Endothelial cell of umbilical vein (primary cell): ENCODE measurements at regions not wholly inside any gene's neighbourhood (a gene's known extent, or its start where the extent isn't known, plus 50 kb on each side); places are given as distances from the start of the nearest gene placed in this dataset. TPM values are rescaled to one million over a fixed set of nuclear protein-coding genes. Genes with fewer than 3 reads are reported as not detected.

Experiments used
- BruUV-seq: library from RNA; stranded (reverse); fragments of 400-500 nt; replicated peaks from 2 replicates; lab custom pipeline; 2021; lab: Mats Ljungman, UMichigan
- CTCF ChIA-PET: fragments of 300-600, 350-600 bp; sonication (Branson Sonifier 250); formaldehyde crosslinking; loops from one replicate; lab custom pipeline; 2021; ENCODE audit warnings: antibody characterized with exemption, inconsistent platforms; lab: Charles Lee
- POLR2A ChIA-PET: fragments of 300-600, 350-600 bp; sonication (Branson Sonifier 250); formaldehyde crosslinking; loops from one replicate; lab custom pipeline; 2021; ENCODE audit warnings: antibody characterized with exemption, inconsistent platforms; lab: Charles Lee
- DNase-seq: peaks from one replicate; pipeline ENCODE4 v3.0.0-alpha.2; 2011; ENCODE audit warnings: low read depth, low spot score
- FAIRE-seq: peaks from 2 replicates; lab custom pipeline; 2011; peaks lifted over from hg19 to GRCh38; lab: Jason Lieb, UNC
- H2AFZ ChIP-seq: 2 replicates; pipeline ENCODE4 v1.6.0; 2012; ENCODE audit warnings: low read depth, low read length, control low read depth, inconsistent platforms
- H3K27ac ChIP-seq: 2 replicates; pipeline ENCODE4 v1.5.1; 2011; ENCODE audit warnings: low read depth, mild to moderate bottlenecking, control low read depth, low read length, moderate library complexity; ENCODE audit not compliant: insufficient read depth
- H3K27me3 ChIP-seq, 2 experiments: 2 replicates each; pipeline versions ENCODE4 v1.6.0 to v1.6.1; 2011; ENCODE audit warnings: low read length in 2 of 2, mixed read lengths in 1 of 2; ENCODE audit not compliant: control insufficient read depth in 2 of 2, insufficient read depth in 2 of 2
- H3K36me3 ChIP-seq, 2 experiments: 2 replicates in 1 of 2; 3 replicates in 1 of 2; pipeline ENCODE4 v1.5.1; 2011; ENCODE audit warnings: low read length in 2 of 2, mild to moderate bottlenecking in 1 of 2, moderate library complexity in 1 of 2; ENCODE audit not compliant: control insufficient read depth in 2 of 2, insufficient read depth in 2 of 2; ENCODE audit errors: extremely low read depth in 1 of 2
- H3K4me1 ChIP-seq: 3 replicates; pipeline ENCODE4 v1.5.1; 2011; ENCODE audit warnings: mild to moderate bottlenecking, low read length; ENCODE audit not compliant: control insufficient read depth, insufficient read depth; ENCODE audit errors: extremely low read depth
- H3K4me2 ChIP-seq: 2 replicates; pipeline ENCODE4 v1.6.1; 2011; ENCODE audit warnings: low read length, control low read depth, mixed read lengths; ENCODE audit not compliant: insufficient read depth
- H3K4me3 ChIP-seq, 3 experiments: fragments of 200-600 bp in 1 of 3; sonication (generic), shearing (Covaris generic) in 1 of 3; replicated peaks in 1 of 3; 2 replicates each; pipeline ENCODE4 v1.5.1; 2011 to 2016; ENCODE audit warnings: control low read depth in 3 of 3, low read length in 3 of 3, mild to moderate bottlenecking in 2 of 3, inconsistent platforms in 1 of 3, low read depth in 1 of 3, moderate library complexity in 1 of 3; ENCODE audit not compliant: insufficient read depth in 1 of 3
- H3K79me2 ChIP-seq: 2 replicates; pipeline ENCODE4 v1.6.0; 2012; ENCODE audit warnings: low read length, inconsistent platforms; ENCODE audit not compliant: control insufficient read depth, insufficient read depth
- H3K9ac ChIP-seq: replicated peaks from 2 replicates; pipeline ENCODE3; 2011; ENCODE audit warnings: low read length, control low read depth; ENCODE audit not compliant: insufficient read depth; ENCODE audit errors: extremely low read depth
- H3K9me1 ChIP-seq: replicated peaks from 3 replicates; pipeline ENCODE4 v1.6.0; 2011; ENCODE audit warnings: mild to moderate bottlenecking, low read length; ENCODE audit not compliant: control insufficient read depth, insufficient read depth; ENCODE audit errors: extremely low read depth
- H3K9me3 ChIP-seq: replicated peaks from 2 replicates; pipeline ENCODE4 v1.5.1; 2012; ENCODE audit warnings: low read length, inconsistent platforms; ENCODE audit not compliant: control insufficient read depth, insufficient read depth
- H4K20me1 ChIP-seq: replicated peaks from 2 replicates; pipeline ENCODE3; 2011; ENCODE audit warnings: mild to moderate bottlenecking, low read length; ENCODE audit not compliant: control insufficient read depth, insufficient read depth; ENCODE audit errors: extremely low read depth
- EZH2 ChIP-seq: IDR thresholded peaks from 2 replicates; pipeline ENCODE4 v1.6.1; 2012; ENCODE audit warnings: borderline replicate concordance, low read depth, mild to moderate bottlenecking, moderate library complexity, low read length, inconsistent platforms; ENCODE audit not compliant: severe bottlenecking
- FOS ChIP-seq: IDR thresholded peaks from 2 replicates; pipeline ENCODE4 v1.6.1; 2011; ENCODE audit warnings: mild to moderate bottlenecking, low read length, moderate library complexity, borderline replicate concordance; ENCODE audit not compliant: insufficient read depth
- GATA2 ChIP-seq: IDR thresholded peaks from 2 replicates; pipeline ENCODE4 v1.7.0; 2011; ENCODE audit warnings: low read depth, mild to moderate bottlenecking, moderate library complexity, mixed read lengths, low read length; ENCODE audit not compliant: insufficient read length, insufficient read depth
- JUN ChIP-seq: IDR thresholded peaks from 2 replicates; pipeline ENCODE4 v1.6.1; 2011; ENCODE audit warnings: borderline replicate concordance, low read depth; ENCODE audit not compliant: insufficient read length, insufficient read depth
- MYC ChIP-seq: IDR thresholded peaks from one replicate; pipeline ENCODE4 v1.6.1; 2011; ENCODE audit warnings: mild to moderate bottlenecking, low read depth, low read length
- POLR2A ChIP-seq: IDR thresholded peaks from 2 replicates; pipeline ENCODE4 v1.6.1; 2012; ENCODE audit warnings: low read depth, mild to moderate bottlenecking, control low read depth, low read length
- POLR2AphosphoS5 ChIP-seq: IDR thresholded peaks from 2 replicates; pipeline ENCODE4 v1.6.1; 2012; ENCODE audit warnings: low read depth, mild to moderate bottlenecking, control low read depth, low read length, moderate library complexity; ENCODE audit not compliant: insufficient read depth
- dilution Hi-C: fragments of 300-500 bp; cut with MboI; formaldehyde crosslinking; loops from one replicate; pipeline ENCODE4 v1.15.0; 2019; ENCODE audit warnings: low sequenced_read_pairs; ENCODE audit not compliant: extremely low pct_ligation_motif_present
- intact Hi-C: fragments of 100-400 bp; cut with micrococcal nuclease; formaldehyde crosslinking; loops from one replicate; pipeline ENCODE4 v1.10.0; 2022
- small RNA-seq: library from RNA; depleted of rRNA; stranded (forward); fragments of <200 nt; gene quantifications from one replicate; pipeline ENCODE3, GENCODE V24; 2012; ENCODE audit warnings: low replicate concordance, low read depth; ENCODE audit not compliant: insufficient read depth, insufficient read length
- TF ChIP-seq, protein P1 (sequence below), 2 donors: IDR thresholded peaks; 1 replicate in 1 of 2; 2 replicates in 1 of 2; pipeline ENCODE4 v1.5.1; 2011; ENCODE audit warnings: low read length in 2 of 2, mild to moderate bottlenecking in 2 of 2, moderate library complexity in 2 of 2, control low read depth in 1 of 2, inconsistent platforms in 1 of 2, low read depth in 1 of 2; ENCODE audit not compliant: insufficient read depth in 1 of 2; ENCODE audit errors: extremely low read depth in 1 of 2
- TF ChIP-seq, protein P2 (sequence below): IDR thresholded peaks from 2 replicates; pipeline ENCODE4 v1.6.1; 2011; ENCODE audit not compliant: insufficient read depth, insufficient read length

DNA sequence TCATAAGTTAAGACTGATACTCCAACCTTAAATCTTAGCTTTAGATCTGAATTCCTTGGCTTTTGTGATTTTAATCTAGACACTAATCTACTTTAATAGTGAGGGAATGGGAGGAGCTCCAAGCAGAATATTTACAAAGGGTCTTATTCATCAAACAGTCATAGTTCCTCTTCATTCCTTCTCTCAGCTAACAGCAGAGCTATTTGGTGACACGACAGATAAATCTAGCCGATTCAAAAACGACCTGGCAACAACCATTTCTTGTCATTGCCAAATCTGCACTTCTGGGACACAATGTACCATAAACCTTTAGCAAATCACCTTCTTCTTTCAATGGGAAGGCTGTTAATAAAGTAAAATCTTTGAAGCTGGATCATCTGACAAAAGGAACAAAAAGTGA lies 52.8 kb upstream of the FOXD3 start:
- dilution Hi-C loops = no loop called here
- H3K36me3 ChIP-seq = no peaks in the 10 kb centered on the region
- H3K9me1 ChIP-seq = no peaks in the 10 kb centered on the region
- H3K79me2 ChIP-seq = no peaks in the 10 kb centered on the region
- H3K4me1 ChIP-seq = no peaks in the 10 kb centered on the region
- no TSS peak for BruUV-seq
- H3K9me3 ChIP-seq = no peaks in the 10 kb centered on the region
- H3K27me3 ChIP-seq = no peaks in the 10 kb centered on the region
- TF ChIP-seq GATA2 (no peak), EZH2 (no peak), POLR2A (no peak), POLR2AphosphoS5 (no peak), FOS (no peak), MYC (no peak), JUN (no peak)
- TF ChIP-seq, protein P1, sequence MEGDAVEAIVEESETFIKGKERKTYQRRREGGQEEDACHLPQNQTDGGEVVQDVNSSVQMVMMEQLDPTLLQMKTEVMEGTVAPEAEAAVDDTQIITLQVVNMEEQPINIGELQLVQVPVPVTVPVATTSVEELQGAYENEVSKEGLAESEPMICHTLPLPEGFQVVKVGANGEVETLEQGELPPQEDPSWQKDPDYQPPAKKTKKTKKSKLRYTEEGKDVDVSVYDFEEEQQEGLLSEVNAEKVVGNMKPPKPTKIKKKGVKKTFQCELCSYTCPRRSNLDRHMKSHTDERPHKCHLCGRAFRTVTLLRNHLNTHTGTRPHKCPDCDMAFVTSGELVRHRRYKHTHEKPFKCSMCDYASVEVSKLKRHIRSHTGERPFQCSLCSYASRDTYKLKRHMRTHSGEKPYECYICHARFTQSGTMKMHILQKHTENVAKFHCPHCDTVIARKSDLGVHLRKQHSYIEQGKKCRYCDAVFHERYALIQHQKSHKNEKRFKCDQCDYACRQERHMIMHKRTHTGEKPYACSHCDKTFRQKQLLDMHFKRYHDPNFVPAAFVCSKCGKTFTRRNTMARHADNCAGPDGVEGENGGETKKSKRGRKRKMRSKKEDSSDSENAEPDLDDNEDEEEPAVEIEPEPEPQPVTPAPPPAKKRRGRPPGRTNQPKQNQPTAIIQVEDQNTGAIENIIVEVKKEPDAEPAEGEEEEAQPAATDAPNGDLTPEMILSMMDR (IDR thresholded peaks at IDR 0.05; ENCODE audit: extremely low read depth in 1 of 2, insufficient read depth in 1 of 2, low read depth in 1 of 2, low read length in 2 of 2) = no peak
- TF ChIP-seq, protein P2, sequence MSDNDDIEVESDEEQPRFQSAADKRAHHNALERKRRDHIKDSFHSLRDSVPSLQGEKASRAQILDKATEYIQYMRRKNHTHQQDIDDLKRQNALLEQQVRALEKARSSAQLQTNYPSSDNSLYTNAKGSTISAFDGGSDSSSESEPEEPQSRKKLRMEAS = no peak
- H3K4me2 ChIP-seq = no peak overlapping the region
- no peaks in the 10 kb centered on the region for H4K20me1 ChIP-seq
- H3K4me3 ChIP-seq = no peak overlapping the region
- ChIA-PET POLR2A (no interaction called here), CTCF (no interaction called here)
- intact Hi-C loops = no loop called here
- H3K9ac ChIP-seq = no peak overlapping the region
- FAIRE-seq (no peak), DNase-seq (no peak)
- H2AFZ ChIP-seq = no peak overlapping the region
- no peak overlapping the region for H3K27ac ChIP-seq

Small RNA genes lying in the stretch of these regions (small RNA-seq; reads per million reads assigned to genes)
- gene RNA5SP49 = not detected
